ENCODE measurements at regions not wholly inside any gene's neighbourhood (a gene's known extent, or its start where the extent isn't known, plus 50 kb on each side); places are given as distances from the start of the nearest gene placed in this dataset.

DNA sequence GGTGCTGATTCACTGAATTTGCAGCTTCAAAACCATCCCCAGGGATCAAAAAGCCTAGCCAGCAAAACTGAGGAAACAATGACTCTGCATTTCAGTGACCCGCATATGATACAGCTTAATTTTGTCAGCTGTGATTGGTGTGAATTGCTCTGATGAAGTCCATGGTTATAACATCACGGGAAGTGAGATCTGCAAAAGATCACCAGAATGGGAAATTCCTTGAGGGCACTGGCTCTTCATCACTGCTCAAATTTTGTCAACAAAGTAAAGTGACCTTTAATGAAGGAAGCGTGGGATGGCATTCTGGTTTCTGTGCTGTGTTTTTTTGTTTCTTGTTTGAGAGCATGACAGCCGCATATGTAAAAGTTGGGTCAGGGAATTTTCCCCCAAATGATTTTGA lies 745.9 kb downstream of the GATA3 start:
- Histone ChIP-seq H3K9me2 (ENCODE audit: low read depth, low read length) (no peaks in the 10 kb centered on the region), H3K27me3 (ENCODE audit: insufficient read depth, low read length) (no peaks in the 10 kb centered on the region), H3F3A (ENCODE audit: insufficient read depth, low read length) (no peaks in the 10 kb centered on the region), H3K4me1 (ENCODE audit: insufficient read depth, low read length, severe bottlenecking) (no peaks in the 10 kb centered on the region), H3K79me2 (ENCODE audit: insufficient read depth, low read length) (no peaks in the 10 kb centered on the region), H4K20me1 (ENCODE audit: insufficient read depth, low read length) (no peaks in the 10 kb centered on the region), H3K9me3 (ENCODE audit: low read length) (no peaks in the 10 kb centered on the region), H3K4me2 (ENCODE audit: low read length) (no peak overlapping the region), H3K27ac (ENCODE audit: low read depth, low read length, poor library complexity, severe bottlenecking) (no peak overlapping the region), H3K9ac (ENCODE audit: low read length) (no peak overlapping the region), H3K4me3 (ENCODE audit: low read depth, low read length, poor library complexity, severe bottlenecking) (no peak overlapping the region), H2AFZ (ENCODE audit: low read length) (no peak overlapping the region), H3K36me3 (ENCODE audit: insufficient read depth, low read length) (no peaks in the 10 kb centered on the region)
- TF ChIP-seq, protein P1, sequence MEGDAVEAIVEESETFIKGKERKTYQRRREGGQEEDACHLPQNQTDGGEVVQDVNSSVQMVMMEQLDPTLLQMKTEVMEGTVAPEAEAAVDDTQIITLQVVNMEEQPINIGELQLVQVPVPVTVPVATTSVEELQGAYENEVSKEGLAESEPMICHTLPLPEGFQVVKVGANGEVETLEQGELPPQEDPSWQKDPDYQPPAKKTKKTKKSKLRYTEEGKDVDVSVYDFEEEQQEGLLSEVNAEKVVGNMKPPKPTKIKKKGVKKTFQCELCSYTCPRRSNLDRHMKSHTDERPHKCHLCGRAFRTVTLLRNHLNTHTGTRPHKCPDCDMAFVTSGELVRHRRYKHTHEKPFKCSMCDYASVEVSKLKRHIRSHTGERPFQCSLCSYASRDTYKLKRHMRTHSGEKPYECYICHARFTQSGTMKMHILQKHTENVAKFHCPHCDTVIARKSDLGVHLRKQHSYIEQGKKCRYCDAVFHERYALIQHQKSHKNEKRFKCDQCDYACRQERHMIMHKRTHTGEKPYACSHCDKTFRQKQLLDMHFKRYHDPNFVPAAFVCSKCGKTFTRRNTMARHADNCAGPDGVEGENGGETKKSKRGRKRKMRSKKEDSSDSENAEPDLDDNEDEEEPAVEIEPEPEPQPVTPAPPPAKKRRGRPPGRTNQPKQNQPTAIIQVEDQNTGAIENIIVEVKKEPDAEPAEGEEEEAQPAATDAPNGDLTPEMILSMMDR (IDR thresholded peaks at IDR 0.05; ENCODE audit: low read length) = no peak
- no peak for TF ChIP-seq EZH2 (IDR thresholded peaks at IDR 0.05; ENCODE audit: borderline replicate concordance, low read length)

DNA sequence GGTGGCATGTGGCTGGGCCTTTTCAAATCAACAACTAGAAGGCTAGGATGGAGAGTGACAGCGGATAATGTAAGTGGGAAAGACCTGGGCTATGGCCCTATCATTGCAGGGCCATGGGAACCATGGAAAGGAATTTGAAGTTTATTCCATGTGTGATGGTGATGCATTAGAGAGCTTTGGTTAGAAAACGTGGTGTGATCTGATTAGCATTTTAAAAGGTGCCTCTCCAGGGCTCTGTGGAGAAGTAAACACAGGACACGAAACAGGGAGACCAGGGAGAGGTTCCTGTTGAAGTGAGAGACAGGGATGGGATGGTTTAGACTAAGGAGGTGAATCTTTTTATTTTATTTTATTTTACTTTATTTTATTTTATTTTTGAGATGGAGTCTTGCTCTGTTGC lies 749.5 kb downstream of the GATA3 start:
- H3K9me2 ChIP-seq (ENCODE audit: low read depth, low read length) = no peaks in the 10 kb centered on the region

GRCh38 chr10:8810677-8811076 lies 756.2 kb downstream of the GATA3 start:
- Histone ChIP-seq H3K4me1 (ENCODE audit: insufficient read depth, low read length, severe bottlenecking) (no peaks in the 10 kb centered on the region), H4K20me1 (ENCODE audit: insufficient read depth, low read length) (no peaks in the 10 kb centered on the region), H3K4me2 (ENCODE audit: low read length) (no peak overlapping the region), H3F3A (ENCODE audit: insufficient read depth, low read length) (no peaks in the 10 kb centered on the region), H3K9me3 (ENCODE audit: low read length) (no peaks in the 10 kb centered on the region), H3K36me3 (ENCODE audit: insufficient read depth, low read length) (no peaks in the 10 kb centered on the region), H3K9me2 (ENCODE audit: low read depth, low read length) (no peaks in the 10 kb centered on the region), H3K4me3 (ENCODE audit: low read depth, low read length, poor library complexity, severe bottlenecking) (no peak overlapping the region), H2AFZ (ENCODE audit: low read length) (no peak overlapping the region), H3K27ac (ENCODE audit: low read depth, low read length, poor library complexity, severe bottlenecking) (no peak overlapping the region), H3K27me3 (ENCODE audit: insufficient read depth, low read length) (no peaks in the 10 kb centered on the region), H3K79me2 (ENCODE audit: insufficient read depth, low read length) (no peaks in the 10 kb centered on the region), H3K9ac (ENCODE audit: low read length) (no peak overlapping the region)
- TF ChIP-seq, protein P1 (IDR thresholded peaks at IDR 0.05; ENCODE audit: low read length) = no peak
- no peak for TF ChIP-seq EZH2 (IDR thresholded peaks at IDR 0.05; ENCODE audit: borderline replicate concordance, low read length)

More for the DNA sequence above, 749.5 kb downstream of the GATA3 start:
- no peak for TF ChIP-seq EZH2 (IDR thresholded peaks at IDR 0.05; ENCODE audit: borderline replicate concordance, low read length)
- TF ChIP-seq, protein P1 (IDR thresholded peaks at IDR 0.05; ENCODE audit: low read length) = no peak
- Histone ChIP-seq H4K20me1 (ENCODE audit: insufficient read depth, low read length) (no peaks in the 10 kb centered on the region), H2AFZ (ENCODE audit: low read length) (no peak overlapping the region), H3K4me1 (ENCODE audit: insufficient read depth, low read length, severe bottlenecking) (no peaks in the 10 kb centered on the region), H3K79me2 (ENCODE audit: insufficient read depth, low read length) (no peaks in the 10 kb centered on the region), H3K9me3 (ENCODE audit: low read length) (no peaks in the 10 kb centered on the region), H3K9ac (ENCODE audit: low read length) (no peak overlapping the region), H3K36me3 (ENCODE audit: insufficient read depth, low read length) (no peaks in the 10 kb centered on the region), H3K27ac (ENCODE audit: low read depth, low read length, poor library complexity, severe bottlenecking) (no peak overlapping the region), H3F3A (ENCODE audit: insufficient read depth, low read length) (no peaks in the 10 kb centered on the region), H3K4me3 (ENCODE audit: low read depth, low read length, poor library complexity, severe bottlenecking) (no peak overlapping the region), H3K27me3 (ENCODE audit: insufficient read depth, low read length) (no peaks in the 10 kb centered on the region), H3K4me2 (ENCODE audit: low read length) (no peak overlapping the region)
